ENCODE measurements at regions not wholly inside any gene's neighbourhood (a gene's known extent, or its start where the extent isn't known, plus 50 kb on each side); places are given as distances from the start of the nearest gene placed in this dataset.

- no TSS peak for BruUV-seq (replicated peaks)
- intact Hi-C loops (cut with micrococcal nuclease; ENCODE audit: unreplicated experiment), result no loop called here
- Histone ChIP-seq H2AFZ (ENCODE audit: low read length) (no peak overlapping the region), H3K27ac (ENCODE audit: low read depth, low read length, poor library complexity, severe bottlenecking) (no peak overlapping the region), H3K4me1 (ENCODE audit: insufficient read depth, low read length, poor library complexity, severe bottlenecking) (no peaks in the 10 kb centered on the region), H3K79me2 (ENCODE audit: insufficient read depth, low read depth, low read length) (no peaks in the 10 kb centered on the region), H3K36me3 (ENCODE audit: insufficient read depth, low read length) (no peaks in the 10 kb centered on the region), H3K9me3 (ENCODE audit: low read length) (no peaks in the 10 kb centered on the region), H4K20me1 (ENCODE audit: insufficient read depth, low read length) (no peaks in the 10 kb centered on the region), H3K4me3 (ENCODE audit: low read depth, low read length, poor library complexity, severe bottlenecking) (no peak overlapping the region), H3K9me2 (ENCODE audit: insufficient read depth, low read length) (no peaks in the 10 kb centered on the region), H3K4me2 (ENCODE audit: low read length) (no peak overlapping the region)
- DNase-seq (ENCODE audit: low spot score), result no peak
- ChIA-PET POLR2A (no interaction called here), CTCF (ENCODE audit: unreplicated experiment) (no interaction called here)
- TF ChIP-seq CTCF (conservative IDR thresholded peaks at IDR 0.05; ENCODE audit: low read length), result no peak
- TF ChIP-seq EZH2phosphoT487 (IDR thresholded peaks at IDR 0.05; ENCODE audit: borderline replicate concordance, low read depth, low read length), result no peak
These were observed 137.8 kb upstream of the GAS1 start for GRCh38 chr9:87085073-87085472.

GRCh38 chr9:87085521-87085920 lies 138.2 kb upstream of the GAS1 start:
- Histone ChIP-seq H3K4me3 (ENCODE audit: low read depth, low read length, poor library complexity, severe bottlenecking) (no peak overlapping the region), H3K79me2 (ENCODE audit: insufficient read depth, low read depth, low read length) (no peaks in the 10 kb centered on the region), H3K36me3 (ENCODE audit: insufficient read depth, low read length) (no peaks in the 10 kb centered on the region), H3K4me2 (ENCODE audit: low read length) (no peak overlapping the region), H3K4me1 (ENCODE audit: insufficient read depth, low read length, poor library complexity, severe bottlenecking) (no peaks in the 10 kb centered on the region), H4K20me1 (ENCODE audit: insufficient read depth, low read length) (no peaks in the 10 kb centered on the region), H2AFZ (ENCODE audit: low read length) (no peak overlapping the region), H3K9me3 (ENCODE audit: low read length) (no peaks in the 10 kb centered on the region), H3K9me2 (ENCODE audit: insufficient read depth, low read length) (no peaks in the 10 kb centered on the region), H3K27ac (ENCODE audit: low read depth, low read length, poor library complexity, severe bottlenecking) (no peak overlapping the region)
- no peak for TF ChIP-seq EZH2phosphoT487 (IDR thresholded peaks at IDR 0.05; ENCODE audit: borderline replicate concordance, low read depth, low read length)
- no peak for TF ChIP-seq CTCF (conservative IDR thresholded peaks at IDR 0.05; ENCODE audit: low read length)
- intact Hi-C loops (cut with micrococcal nuclease; ENCODE audit: unreplicated experiment), result no loop called here
- no peak for DNase-seq (ENCODE audit: low spot score)
- CTCF ChIA-PET (ENCODE audit: unreplicated experiment), result no interaction called here
- no TSS peak for BruUV-seq (replicated peaks)
- POLR2A ChIA-PET, result no interaction called here

GRCh38 chr9:87086221-87086818 lies 139.0 kb upstream of the GAS1 start:
- intact Hi-C loops (cut with micrococcal nuclease; ENCODE audit: unreplicated experiment), result no loop called here
- no peak overlapping the region for H3K27ac ChIP-seq (ENCODE audit: low read depth, low read length, poor library complexity, severe bottlenecking)
- ChIA-PET POLR2A (interaction anchor here (0.5 kb wide), 1 partner anchor 883 kb away, joined by 3 read pairs; no protein-coding TSS in a partner anchor), CTCF (ENCODE audit: unreplicated experiment) (no interaction called here)
- no TSS peak for BruUV-seq (replicated peaks)
- H4K20me1 ChIP-seq (ENCODE audit: insufficient read depth, low read length), result no peaks in the 10 kb centered on the region
- H3K4me1 ChIP-seq (ENCODE audit: insufficient read depth, low read length, poor library complexity, severe bottlenecking), result no peaks in the 10 kb centered on the region
- H3K9me3 ChIP-seq (ENCODE audit: low read length), result no peaks in the 10 kb centered on the region
- H3K4me2 ChIP-seq (ENCODE audit: low read length), result no peak overlapping the region
- H2AFZ ChIP-seq (ENCODE audit: low read length), result no peak overlapping the region
- no peak for DNase-seq (ENCODE audit: low spot score)
- H3K79me2 ChIP-seq (ENCODE audit: insufficient read depth, low read depth, low read length), result no peaks in the 10 kb centered on the region
- H3K36me3 ChIP-seq (ENCODE audit: insufficient read depth, low read length), result no peaks in the 10 kb centered on the region
- no peak overlapping the region for H3K4me3 ChIP-seq (ENCODE audit: low read depth, low read length, poor library complexity, severe bottlenecking)
- no peaks in the 10 kb centered on the region for H3K9me2 ChIP-seq (ENCODE audit: insufficient read depth, low read length)
- TF ChIP-seq EZH2phosphoT487 (IDR thresholded peaks at IDR 0.05; ENCODE audit: borderline replicate concordance, low read depth, low read length) (no peak), CTCF (conservative IDR thresholded peaks at IDR 0.05; ENCODE audit: low read length) (no peak)

Data from OCI-LY7 (cell line).